HL-60 (cell line): ENCODE measurements at regions not wholly inside any gene's neighbourhood (a gene's known extent, or its start where the extent isn't known, plus 50 kb on each side); places are given as distances from the start of the nearest gene placed in this dataset.

ENCODE experiments used
- DNase-seq, 2 experiments: peaks; one replicate each; pipeline ENCODE4 v3.0.0-alpha.2; 2010 to 2020; ENCODE audit warnings: low read depth in 1 of 2, low spot score in 1 of 2
- H3K27ac ChIP-seq: fragments of 250-450 bp; sonication (Bioruptor Pico); replicated peaks from 2 replicates; pipeline ENCODE4 v1.5.1; 2020; ENCODE audit warnings: mild to moderate bottlenecking, moderate library complexity
- H3K27me3 ChIP-seq: fragments of 250-450 bp; sonication (Bioruptor Pico); 2 replicates; pipeline ENCODE4 v1.5.1; 2021; ENCODE audit warnings: mild to moderate bottlenecking, moderate library complexity; ENCODE audit not compliant: insufficient read depth, poor library complexity, severe bottlenecking
- H3K4me3 ChIP-seq: replicated peaks from 2 replicates; pipeline ENCODE4 v1.5.1; 2011; ENCODE audit warnings: mild to moderate bottlenecking, control low read depth, low read length; ENCODE audit not compliant: insufficient read depth
- CTCF ChIP-seq: IDR thresholded peaks from one replicate; pipeline ENCODE4 v1.5.1; 2011; ENCODE audit warnings: low read length, control low read depth, inconsistent platforms; ENCODE audit not compliant: insufficient read depth
- GABPA ChIP-seq: IDR thresholded peaks from 2 replicates; pipeline ENCODE4 v1.6.1; 2012; ENCODE audit warnings: low read depth
- POLR2AphosphoS5 ChIP-seq: IDR thresholded peaks from 2 replicates; pipeline ENCODE4 v1.6.1; 2012; ENCODE audit warnings: low read depth
- REST ChIP-seq: IDR thresholded peaks from 2 replicates; pipeline ENCODE4 v1.6.1; 2012; ENCODE audit warnings: low read depth; ENCODE audit not compliant: insufficient replicate concordance
- SPI1 ChIP-seq: IDR thresholded peaks from 2 replicates; pipeline ENCODE4 v1.6.1; 2012; ENCODE audit warnings: low read depth, mild to moderate bottlenecking, borderline replicate concordance

- Histone ChIP-seq H3K27me3 (no peaks in the 10 kb centered on the region), H3K4me3 (no peak overlapping the region), H3K27ac (no peak overlapping the region)
- no peak for TF ChIP-seq SPI1
- no peak for TF ChIP-seq CTCF
- TF ChIP-seq GABPA, result no peak
- no peak for TF ChIP-seq POLR2AphosphoS5
- no peak for TF ChIP-seq REST
- DNase-seq, result no peak
Measured at GRCh38 chr2:172162225-172162733, 59.6 kb upstream of the DLX2 start.

GRCh38 chr2:172162739-172163336 is 60.1 kb upstream of the DLX2 start:
- no peak overlapping the region for H3K4me3 ChIP-seq
- H3K27me3 ChIP-seq, result no peaks in the 10 kb centered on the region
- H3K27ac ChIP-seq, result no peak overlapping the region
- TF ChIP-seq GABPA (no peak), REST (no peak), SPI1 (no peak), CTCF (no peak), POLR2AphosphoS5 (no peak)
- DNase-seq, result no peak

GRCh38 chr2:172168917-172169346 is 66.2 kb upstream of the DLX2 start:
- Histone ChIP-seq H3K4me3 (no peak overlapping the region), H3K27me3 (no peaks in the 10 kb centered on the region), H3K27ac (peak overlapping the region; percentile 0; the same call in 1 of the 2 replicates)
- DNase-seq, result peak; percentile 15 to 83
- no peak for TF ChIP-seq POLR2AphosphoS5
- peak; percentile 77 for TF ChIP-seq SPI1

GRCh38 chr2:172169611-172170010 is 66.9 kb upstream of the DLX2 start:
- H3K4me3 ChIP-seq, result no peak overlapping the region
- no peaks in the 10 kb centered on the region for H3K27me3 ChIP-seq
- H3K27ac ChIP-seq, result no peak overlapping the region
- no peak for DNase-seq
- TF ChIP-seq SPI1 (no peak), POLR2AphosphoS5 (no peak), CTCF (no peak), GABPA (no peak), REST (no peak)
